ENCODE measurements at regions not wholly inside any gene's neighbourhood (a gene's known extent, or its start where the extent isn't known, plus 50 kb on each side); places are given as distances from the start of the nearest gene placed in this dataset.

GRCh38 chr15:87753539-87753938, 503.0 kb downstream of the NTRK3 start:
- no peak for TF ChIP-seq CTCF (IDR thresholded peaks at IDR 0.05)
- TF ChIP-seq POLR2A (IDR thresholded peaks at IDR 0.05): no peak
- no peak for TF ChIP-seq POLR2AphosphoS5 (IDR thresholded peaks at IDR 0.05)

Measured in prostate gland (tissue), 2 donors.